Lower lobe of right lung (tissue), 2 donors: ENCODE measurements at regions not wholly inside any gene's neighbourhood (a gene's known extent, or its start where the extent isn't known, plus 50 kb on each side); places are given as distances from the start of the nearest gene placed in this dataset.
"Not testable (repeated sequence)": the region's sequence is repeated elsewhere in the genome, so short reads cannot be mapped to it uniquely, and the experiment has no call there.

Experiments
- ATAC-seq, 2 donors: fragments of 200-7000 bp; cut with Tn5 transposase; one replicate each; pipeline ENCODE4 v1.9.1; 2020 to 2022; ENCODE audit warnings: mild to moderate bottlenecking in 2 of 2, moderate library complexity in 2 of 2
- DNase-seq: peaks from one replicate; pipeline ENCODE4 v3.0.0-alpha.2; 2020
- H3K27ac ChIP-seq: fragments of 200-600 bp; one replicate; pipeline ENCODE4 v1.8.0; 2022
- H3K27me3 ChIP-seq: fragments of 200-600 bp; one replicate; pipeline ENCODE4 v1.8.0; 2022; ENCODE audit warnings: low read depth
- H3K36me3 ChIP-seq: fragments of 200-600 bp; one replicate; pipeline ENCODE4 v1.8.0; 2022; ENCODE audit warnings: mild to moderate bottlenecking
- H3K4me1 ChIP-seq: fragments of 200-600 bp; one replicate; pipeline ENCODE4 v1.8.0; 2022
- H3K4me3 ChIP-seq: fragments of 200-600 bp; one replicate; pipeline ENCODE4 v1.8.0; 2022; ENCODE audit warnings: mild to moderate bottlenecking
- H3K9me3 ChIP-seq: fragments of 200-600 bp; one replicate; pipeline ENCODE4 v1.8.0; 2022
- intact Hi-C: fragments of 100-400 bp; cut with DNase I; formaldehyde crosslinking; loops from one replicate; pipeline ENCODE4 v1.11.0; 2022
- TF ChIP-seq, protein P1 (sequence below): fragments of 200-600 bp; IDR thresholded peaks from one replicate; pipeline ENCODE4 v1.8.0; 2022; ENCODE audit warnings: antibody characterized with exemption, mild to moderate bottlenecking
- donor health status: DM: no; HTN: yes; CAD: no; lungs with severe emphysema.

DNA sequence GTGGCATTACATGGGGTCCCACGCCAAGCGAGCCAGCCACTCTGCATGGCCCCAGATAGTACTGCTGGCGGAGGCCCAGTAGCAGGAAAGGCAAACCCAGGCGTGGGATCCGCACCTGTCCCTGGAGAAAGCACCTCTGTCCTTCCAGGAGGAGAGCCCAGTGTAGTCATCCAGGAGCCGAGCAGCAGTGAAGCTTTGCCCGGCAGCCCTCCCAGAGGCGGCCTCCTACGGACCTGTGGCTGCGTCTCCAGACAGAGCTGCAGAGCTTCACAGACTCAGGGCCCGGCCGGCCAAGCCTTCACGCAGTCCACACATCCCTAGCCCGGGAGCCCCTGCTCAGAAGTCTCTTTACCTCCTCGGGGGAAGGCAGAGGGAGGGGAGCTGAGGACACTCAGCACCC lies 100.8 kb upstream of the PPP1R26 start:
- ATAC-seq (no peak), DNase-seq (no peak)
- no peak overlapping the region for H3K27ac ChIP-seq
- no peaks in the 10 kb centered on the region for H3K4me1 ChIP-seq
- H3K4me3 ChIP-seq = no peak overlapping the region
- no peaks in the 10 kb centered on the region for H3K9me3 ChIP-seq
- intact Hi-C loops = no loop called here
- H3K36me3 ChIP-seq = no peaks in the 10 kb centered on the region
- TF ChIP-seq, protein P1, sequence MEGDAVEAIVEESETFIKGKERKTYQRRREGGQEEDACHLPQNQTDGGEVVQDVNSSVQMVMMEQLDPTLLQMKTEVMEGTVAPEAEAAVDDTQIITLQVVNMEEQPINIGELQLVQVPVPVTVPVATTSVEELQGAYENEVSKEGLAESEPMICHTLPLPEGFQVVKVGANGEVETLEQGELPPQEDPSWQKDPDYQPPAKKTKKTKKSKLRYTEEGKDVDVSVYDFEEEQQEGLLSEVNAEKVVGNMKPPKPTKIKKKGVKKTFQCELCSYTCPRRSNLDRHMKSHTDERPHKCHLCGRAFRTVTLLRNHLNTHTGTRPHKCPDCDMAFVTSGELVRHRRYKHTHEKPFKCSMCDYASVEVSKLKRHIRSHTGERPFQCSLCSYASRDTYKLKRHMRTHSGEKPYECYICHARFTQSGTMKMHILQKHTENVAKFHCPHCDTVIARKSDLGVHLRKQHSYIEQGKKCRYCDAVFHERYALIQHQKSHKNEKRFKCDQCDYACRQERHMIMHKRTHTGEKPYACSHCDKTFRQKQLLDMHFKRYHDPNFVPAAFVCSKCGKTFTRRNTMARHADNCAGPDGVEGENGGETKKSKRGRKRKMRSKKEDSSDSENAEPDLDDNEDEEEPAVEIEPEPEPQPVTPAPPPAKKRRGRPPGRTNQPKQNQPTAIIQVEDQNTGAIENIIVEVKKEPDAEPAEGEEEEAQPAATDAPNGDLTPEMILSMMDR = no peak
- no peaks in the 10 kb centered on the region for H3K27me3 ChIP-seq

DNA sequence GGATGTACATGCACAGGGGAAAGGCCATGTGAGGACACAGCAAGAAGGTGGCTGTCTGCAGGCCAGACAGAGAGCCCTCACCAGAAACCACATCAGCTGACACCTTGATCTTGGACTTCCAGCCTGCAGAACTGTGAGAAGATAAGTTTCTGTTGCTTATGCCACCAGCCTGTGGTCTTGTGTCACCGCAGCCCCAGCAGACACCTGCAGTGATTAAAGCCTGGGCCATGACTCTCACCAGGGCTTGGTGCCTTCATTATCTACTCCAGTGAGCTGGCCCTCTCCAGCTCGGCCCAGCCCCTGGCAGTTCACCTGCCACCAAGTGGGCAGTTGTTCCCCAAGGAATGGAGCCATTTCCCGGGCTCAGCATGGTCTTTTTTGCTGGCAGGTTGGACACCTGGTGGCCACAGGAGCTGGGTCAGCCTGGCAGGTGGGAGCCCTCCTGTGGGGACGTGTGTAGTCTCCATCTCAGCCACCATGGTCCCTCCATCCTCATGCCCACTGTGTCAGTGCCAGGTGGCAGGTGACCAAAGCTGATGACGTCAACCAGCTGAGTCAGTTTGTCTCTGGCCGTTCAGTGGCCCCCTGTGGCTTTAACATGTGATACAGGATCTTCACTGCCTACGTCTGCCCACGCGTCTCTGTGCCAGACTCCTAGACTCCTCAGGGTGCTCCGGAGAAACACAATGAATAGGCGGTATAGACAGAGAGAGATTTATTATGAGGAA lies 99.9 kb upstream of the PPP1R26 start:
- TF ChIP-seq, protein P1 = no peak
- no peaks in the 10 kb centered on the region for H3K27me3 ChIP-seq
- no peaks in the 10 kb centered on the region for H3K9me3 ChIP-seq

DNA sequence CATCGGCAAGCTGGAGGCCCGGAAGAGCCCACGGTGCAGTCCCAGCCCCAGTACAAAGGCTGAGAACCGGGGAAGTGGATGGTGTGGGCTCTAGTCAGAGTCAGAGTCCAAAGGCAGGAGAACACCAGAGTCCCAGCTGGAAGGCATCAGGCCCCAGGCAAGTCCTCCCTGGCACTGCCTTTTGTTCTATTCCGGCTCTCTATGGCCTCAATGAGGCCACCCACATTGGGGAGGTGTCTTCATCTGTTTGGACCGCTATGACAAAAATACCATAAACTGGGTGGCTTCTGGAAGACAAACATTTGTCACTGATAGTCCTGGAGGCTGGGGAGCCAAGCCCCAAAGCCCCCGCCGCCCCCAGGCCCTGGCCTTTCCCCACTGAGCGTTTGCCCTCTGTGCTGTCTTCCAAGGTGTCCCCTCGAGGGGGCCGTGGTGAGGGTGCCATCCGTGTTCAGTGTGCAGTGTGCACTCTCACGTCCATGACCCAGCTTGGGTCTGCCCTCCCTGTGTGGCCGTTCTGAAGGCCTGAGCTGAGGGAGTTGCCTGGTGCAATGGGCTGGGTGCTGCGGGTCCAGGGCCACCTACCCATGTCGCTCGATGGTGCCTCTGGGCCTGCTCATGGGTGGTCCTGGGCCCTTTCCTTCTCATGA lies 99.1 kb upstream of the PPP1R26 start:
- no peaks in the 10 kb centered on the region for H3K4me1 ChIP-seq
- H3K36me3 ChIP-seq = no peaks in the 10 kb centered on the region
- H3K27ac ChIP-seq = no peak overlapping the region
- no peak overlapping the region for H3K4me3 ChIP-seq
- TF ChIP-seq, protein P1 = no peak
- H3K27me3 ChIP-seq = no peaks in the 10 kb centered on the region
- no peaks in the 10 kb centered on the region for H3K9me3 ChIP-seq
- no peak for ATAC-seq
- intact Hi-C loops = no loop called here
- DNase-seq = no peak

More for the DNA sequence above, 99.9 kb upstream of the PPP1R26 start:
- ATAC-seq (no peak), DNase-seq (no peak)
- H3K4me1 ChIP-seq = no peaks in the 10 kb centered on the region
- intact Hi-C loops = no loop called here
- no peak overlapping the region for H3K4me3 ChIP-seq
- no peak overlapping the region for H3K27ac ChIP-seq
- H3K36me3 ChIP-seq = no peaks in the 10 kb centered on the region

DNA sequence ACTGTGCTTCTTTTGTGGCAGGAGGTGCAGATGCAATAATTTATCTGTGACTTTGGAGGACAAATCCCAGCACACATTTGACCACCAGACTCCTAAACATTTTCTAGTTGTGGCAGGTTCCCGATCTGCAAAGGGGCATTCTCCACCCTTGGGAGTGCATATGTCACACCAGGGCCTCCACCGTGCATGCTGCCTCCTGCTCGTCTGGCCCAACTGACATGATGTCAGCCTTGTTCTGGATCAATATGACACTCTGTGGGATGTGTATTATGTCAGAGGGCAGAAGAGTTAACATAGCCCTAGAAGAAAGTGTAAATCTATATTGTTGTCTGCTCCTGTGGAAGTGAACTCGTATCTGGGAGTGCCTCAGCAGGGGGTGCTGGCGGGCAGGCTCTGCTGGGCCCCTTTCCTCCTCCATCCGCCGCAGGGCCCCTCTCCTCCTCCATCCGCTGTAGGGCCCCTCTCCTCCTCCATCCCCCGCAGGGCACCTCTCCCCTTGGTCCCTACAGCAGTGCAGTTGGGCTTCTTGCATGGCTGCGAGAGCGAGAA lies 97.7 kb upstream of the PPP1R26 start:
- DNase-seq (no peak), ATAC-seq (no peak)
- H3K27ac ChIP-seq = no peak overlapping the region

DNA sequence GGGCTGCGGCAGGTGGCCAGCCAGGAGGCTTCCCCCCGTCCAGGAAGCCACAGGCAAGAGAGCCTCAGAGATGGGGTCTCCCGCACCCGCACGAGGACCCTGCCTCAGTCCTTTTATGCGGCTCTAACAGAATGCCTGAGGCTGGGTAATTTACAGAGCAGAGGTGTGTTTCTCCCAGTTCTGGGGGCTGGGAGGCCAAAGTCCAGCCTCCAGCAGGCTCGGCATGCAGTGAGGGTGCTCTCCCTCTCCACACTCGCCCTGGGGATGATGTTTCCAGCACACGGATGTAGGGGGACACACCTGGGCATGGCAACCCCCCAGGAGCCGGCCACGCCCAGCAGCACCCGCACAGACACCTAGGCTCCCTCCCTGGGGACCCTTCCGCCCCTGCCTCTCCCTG lies 95.4 kb upstream of the PPP1R26 start:
- Histone ChIP-seq H3K9me3 (no peaks in the 10 kb centered on the region), H3K36me3 (no peaks in the 10 kb centered on the region), H3K4me3 (no peak overlapping the region), H3K27ac (no peak overlapping the region), H3K27me3 (no peaks in the 10 kb centered on the region), H3K4me1 (no peaks in the 10 kb centered on the region)
- DNase-seq (no peak), ATAC-seq (no peak)
- TF ChIP-seq, protein P1 = no peak
- intact Hi-C loops = no loop called here

More for the DNA sequence above, 97.7 kb upstream of the PPP1R26 start:
- H3K9me3 ChIP-seq = no peaks in the 10 kb centered on the region
- no peaks in the 10 kb centered on the region for H3K4me1 ChIP-seq
- intact Hi-C loops = no loop called here
- H3K27me3 ChIP-seq = no peaks in the 10 kb centered on the region
- TF ChIP-seq, protein P1 = no peak
- no peaks in the 10 kb centered on the region for H3K36me3 ChIP-seq
- H3K4me3 ChIP-seq = no peak overlapping the region

DNA sequence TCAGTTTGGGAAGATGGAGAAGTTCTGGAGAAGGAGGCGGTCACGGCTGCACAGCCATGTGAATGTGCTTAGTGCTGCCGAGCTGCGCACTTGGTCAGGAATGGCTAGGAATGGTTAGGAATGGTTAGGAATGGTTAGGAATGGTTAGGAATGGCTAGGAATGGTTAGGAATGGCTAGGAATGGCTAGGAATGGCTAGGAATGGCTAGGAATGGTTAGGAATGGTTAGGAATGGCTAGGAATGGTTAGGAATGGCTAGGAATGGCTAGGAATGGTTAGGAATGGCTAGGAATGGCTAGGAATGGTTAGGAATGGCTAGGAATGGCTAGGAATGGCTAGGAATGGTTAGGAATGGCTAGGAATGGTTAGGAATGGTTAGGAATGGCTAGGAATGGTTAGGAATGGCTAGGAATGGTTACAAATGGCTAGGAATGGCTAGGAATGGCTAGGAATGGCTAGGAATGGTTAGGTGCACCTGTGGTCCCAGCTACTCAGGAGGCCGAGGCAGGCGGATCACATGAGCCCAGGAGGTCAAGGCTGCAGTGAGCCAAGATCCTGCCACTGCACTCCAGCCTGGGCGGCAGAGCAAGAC lies 94.7 kb upstream of the PPP1R26 start:
- H3K27ac ChIP-seq, H3K4me3 ChIP-seq, H3K4me1 ChIP-seq, H3K27me3 ChIP-seq, ATAC-seq, intact Hi-C loops, H3K9me3 ChIP-seq, H3K36me3 ChIP-seq, DNase-seq: not testable (repeated sequence)
